GM12878 (cell line): ENCODE measurements at regions not wholly inside any gene's neighbourhood (a gene's known extent, or its start where the extent isn't known, plus 50 kb on each side); places are given as distances from the start of the nearest gene placed in this dataset.

Source experiments
- ATAC-seq: fragments of 200-7000 bp; cut with Tn5 transposase; 3 replicates; pipeline ENCODE4 v1.9.1; 2020; ENCODE audit warnings: mild to moderate bottlenecking, moderate library complexity
- BruUV-seq: library from RNA; stranded (reverse); fragments of 400-500 nt; replicated peaks from 2 replicates; lab custom pipeline; 2021; lab: Mats Ljungman, UMichigan
- CTCF ChIA-PET: fragments of 300-600 bp; sonication (Branson Sonifier 250); formaldehyde crosslinking; extraction: SDS; loops from one replicate; lab custom pipeline; 2021; ENCODE audit warnings: inconsistent platforms; lab: Yijun Ruan, JAX
- POLR2A ChIA-PET: fragments of 350-600 bp; formaldehyde crosslinking; extraction: SDS; loops from one replicate; lab custom pipeline; 2021; ENCODE audit warnings: inconsistent platforms; lab: Charles Lee
- RAD21 ChIA-PET: fragments of 300-600 bp; sonication (Branson Sonifier 250); formaldehyde crosslinking; loops from one replicate; lab custom pipeline; 2023; ENCODE audit warnings: antibody characterized with exemption; ENCODE audit not compliant: unreplicated experiment; lab: Charles Lee
- SMC1A ChIA-PET: fragments of 300-600 bp; sonication (Branson Sonifier 250); formaldehyde crosslinking; loops from one replicate; lab custom pipeline; 2023; ENCODE audit not compliant: unreplicated experiment, uncharacterized antibody; lab: Charles Lee
- DNase-seq: peaks from one replicate; pipeline ENCODE4 v3.0.0-alpha.2; 2011; ENCODE audit warnings: low read depth, low spot score
- FAIRE-seq: peaks from 3 replicates; lab custom pipeline; 2011; peaks lifted over from hg19 to GRCh38; lab: Jason Lieb, UNC
- H2AFZ ChIP-seq: 2 replicates; pipeline ENCODE4 v1.6.0; 2011; ENCODE audit warnings: low read depth, low read length, control low read depth; ENCODE audit not compliant: control insufficient read depth
- H3K27ac ChIP-seq: 2 replicates; pipeline ENCODE4 v1.5.1; 2011; ENCODE audit warnings: control low read depth; ENCODE audit not compliant: control insufficient read depth, insufficient read depth
- H3K27me3 ChIP-seq, 2 experiments: replicated peaks in 1 of 2; 2 replicates each; pipeline versions ENCODE4 v1.6.0 to v1.6.1; 2011; ENCODE audit warnings: low read length in 1 of 2; ENCODE audit not compliant: control insufficient read depth in 2 of 2, insufficient read depth in 2 of 2
- H3K36me3 ChIP-seq, 2 experiments: 2 replicates each; pipeline ENCODE4 v1.5.1; 2011; ENCODE audit warnings: low read length in 1 of 2; ENCODE audit not compliant: control insufficient read depth in 2 of 2, insufficient read depth in 2 of 2
- H3K4me1 ChIP-seq: 2 replicates; pipeline ENCODE4 v1.6.1; 2011; ENCODE audit warnings: mild to moderate bottlenecking, low read length, moderate library complexity, mixed read lengths; ENCODE audit not compliant: control insufficient read depth, insufficient read depth
- H3K4me2 ChIP-seq: 2 replicates; pipeline ENCODE4 v1.6.0; 2011; ENCODE audit warnings: control low read depth; ENCODE audit not compliant: control insufficient read depth, insufficient read depth
- H3K4me3 ChIP-seq: fragments of 200-600 bp; sonication (generic); 2 replicates; pipeline ENCODE4 v1.5.1; 2016
- H3K79me2 ChIP-seq: 2 replicates; pipeline ENCODE4 v1.6.0; 2011; ENCODE audit warnings: low read length; ENCODE audit not compliant: control insufficient read depth, insufficient read depth
- H3K9ac ChIP-seq: 2 replicates; pipeline ENCODE4 v1.8.0; 2011; ENCODE audit warnings: low read length, control low read depth, mixed read lengths; ENCODE audit not compliant: control insufficient read depth, insufficient read depth
- H3K9me3 ChIP-seq: replicated peaks from 3 replicates; pipeline ENCODE4 v1.5.1; 2011; ENCODE audit warnings: mild to moderate bottlenecking, low read length; ENCODE audit not compliant: control insufficient read depth, insufficient read depth
- H4K20me1 ChIP-seq: 2 replicates; pipeline ENCODE4 v1.6.0; 2011; ENCODE audit not compliant: control insufficient read depth, insufficient read depth
- HDAC2 ChIP-seq: fragments of 200-600 bp; sonication (generic); IDR thresholded peaks from 2 replicates; pipeline ENCODE4 v1.6.1; 2017
- MTA3 ChIP-seq: IDR thresholded peaks from 2 replicates; pipeline ENCODE4 v1.6.1; 2012; ENCODE audit warnings: low read length, inconsistent platforms, borderline replicate concordance
- NBN ChIP-seq: fragments of 450-650 bp; IDR thresholded peaks from 2 replicates; pipeline ENCODE4 v1.6.1; 2016
- NR2C2 ChIP-seq: IDR thresholded peaks from 2 replicates; pipeline ENCODE4 v1.6.1; 2011; ENCODE audit warnings: borderline replicate concordance, low read depth; ENCODE audit not compliant: control insufficient read depth, insufficient read length
- POLR2AphosphoS2 ChIP-seq: IDR thresholded peaks from 2 replicates; pipeline ENCODE4 v1.6.1; 2011; ENCODE audit warnings: low read depth, mild to moderate bottlenecking, low read length, improper control_type of control experiment, moderate library complexity
- RB1 ChIP-seq: fragments of 450-650 bp; formaldehyde crosslinking; IDR thresholded peaks from 2 replicates; pipeline ENCODE4 v1.6.1; 2017; ENCODE audit warnings: mild to moderate bottlenecking, borderline replicate concordance
- SP1 ChIP-seq: IDR thresholded peaks from one replicate; pipeline ENCODE4 v1.6.1; 2011; ENCODE audit warnings: low read depth, low read length
- YY1 ChIP-seq: IDR thresholded peaks from 2 replicates; pipeline ENCODE4 v1.6.1; 2011; ENCODE audit warnings: low read depth, mild to moderate bottlenecking, low read length
- ZZZ3 ChIP-seq: IDR thresholded peaks from 2 replicates; pipeline ENCODE4 v1.6.1; 2011; ENCODE audit warnings: low read depth; ENCODE audit not compliant: control insufficient read depth, insufficient read length
- WGBS: methylation state at CpG from one replicate; pipeline ENCODE4 v1.1.6; 2016; ENCODE audit warnings: low lambda C conversion rate; ENCODE audit not compliant: insufficient replicate concordance, insufficient coverage; ENCODE audit errors: missing lambda C conversion rate; 5-methylcytosine and 5-hydroxymethylcytosine counted together
- in situ Hi-C: fragments of 300-500 bp; cut with MboI; formaldehyde crosslinking; loops from 9 replicates; pipeline ENCODE4 v1.14.3; 2018; ENCODE audit warnings: mixed read lengths
- intact Hi-C: fragments of 100-400 bp; cut with micrococcal nuclease; formaldehyde crosslinking; loops from one replicate; pipeline ENCODE4 v1.14.2; 2022; ENCODE audit not compliant: unreplicated experiment
- TF ChIP-seq, protein P1 (sequence below): fragments of 450-650 bp; IDR thresholded peaks from 2 replicates; pipeline ENCODE4 v1.6.1; 2017; ENCODE audit warnings: mild to moderate bottlenecking
- TF ChIP-seq, protein P2 (sequence below): fragments of 450-650 bp; IDR thresholded peaks from 2 replicates; pipeline ENCODE4 v1.6.1; 2017; ENCODE audit warnings: mild to moderate bottlenecking, moderate library complexity
- TF ChIP-seq, protein P3 (sequence below): IDR thresholded peaks from 2 replicates; pipeline ENCODE4 v1.6.1; 2012; ENCODE audit warnings: low read depth, low read length, improper control_type of control experiment
- TF ChIP-seq, protein P4 (sequence below): fragments of 450-650 bp; IDR thresholded peaks from 2 replicates; pipeline ENCODE4 v1.6.1; 2017; ENCODE audit warnings: low read depth, mild to moderate bottlenecking, moderate library complexity
- TF ChIP-seq, protein P5 (sequence below): fragments of 450-650 bp; IDR thresholded peaks from 2 replicates; pipeline ENCODE4 v1.6.1; 2018; ENCODE audit warnings: mild to moderate bottlenecking, low read depth, moderate library complexity; ENCODE audit not compliant: partially characterized antibody

DNA sequence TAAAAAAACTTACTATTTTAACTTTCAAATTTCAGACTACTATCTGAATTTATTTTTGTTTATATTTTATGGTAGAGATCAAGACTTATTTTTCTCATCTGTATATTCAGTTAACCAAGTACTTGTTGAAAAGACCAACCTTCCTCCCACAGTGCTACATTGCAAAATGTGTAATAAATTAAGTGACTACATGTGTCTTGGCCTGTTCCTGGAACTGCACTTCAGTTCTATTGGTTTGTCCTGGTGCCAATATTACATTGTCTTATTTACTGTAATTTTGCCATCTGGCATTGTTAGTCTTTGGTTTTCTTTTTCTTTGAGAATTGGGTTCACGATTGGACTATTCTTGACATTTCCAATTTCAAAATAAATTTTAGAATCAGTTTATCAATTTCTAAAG, 138.4 kb upstream of the KCNMB2 start:
- ATAC-seq (no peak), DNase-seq (no peak), FAIRE-seq (no peak)
- Histone ChIP-seq H3K4me3 (no peak overlapping the region), H3K79me2 (no peaks in the 10 kb centered on the region), H3K36me3 (no peaks in the 10 kb centered on the region), H3K4me1 (no peaks in the 10 kb centered on the region), H3K27me3 (no peaks in the 10 kb centered on the region), H3K27ac (no peak overlapping the region), H3K9ac (no peak overlapping the region), H4K20me1 (no peaks in the 10 kb centered on the region), H3K4me2 (no peak overlapping the region), H3K9me3 (no peaks in the 10 kb centered on the region), H2AFZ (no peak overlapping the region)
- intact Hi-C loops (no loop called here), in situ Hi-C loops (no loop called here)
- 93% methylated on average over 1 of the region's 1 CpG for WGBS
- ChIA-PET RAD21 (no interaction called here), POLR2A (no interaction called here), SMC1A (no interaction called here), CTCF (no interaction called here)
- BruUV-seq = no TSS peak
- TF ChIP-seq YY1 (no peak), SP1 (no peak), POLR2AphosphoS2 (no peak), NBN (no peak), NR2C2 (no peak), ZZZ3 (no peak), RB1 (no peak), MTA3 (no peak), HDAC2 (no peak)
- TF ChIP-seq, protein P1, sequence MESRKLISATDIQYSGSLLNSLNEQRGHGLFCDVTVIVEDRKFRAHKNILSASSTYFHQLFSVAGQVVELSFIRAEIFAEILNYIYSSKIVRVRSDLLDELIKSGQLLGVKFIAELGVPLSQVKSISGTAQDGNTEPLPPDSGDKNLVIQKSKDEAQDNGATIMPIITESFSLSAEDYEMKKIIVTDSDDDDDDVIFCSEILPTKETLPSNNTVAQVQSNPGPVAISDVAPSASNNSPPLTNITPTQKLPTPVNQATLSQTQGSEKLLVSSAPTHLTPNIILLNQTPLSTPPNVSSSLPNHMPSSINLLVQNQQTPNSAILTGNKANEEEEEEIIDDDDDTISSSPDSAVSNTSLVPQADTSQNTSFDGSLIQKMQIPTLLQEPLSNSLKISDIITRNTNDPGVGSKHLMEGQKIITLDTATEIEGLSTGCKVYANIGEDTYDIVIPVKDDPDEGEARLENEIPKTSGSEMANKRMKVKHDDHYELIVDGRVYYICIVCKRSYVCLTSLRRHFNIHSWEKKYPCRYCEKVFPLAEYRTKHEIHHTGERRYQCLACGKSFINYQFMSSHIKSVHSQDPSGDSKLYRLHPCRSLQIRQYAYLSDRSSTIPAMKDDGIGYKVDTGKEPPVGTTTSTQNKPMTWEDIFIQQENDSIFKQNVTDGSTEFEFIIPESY = no peak
- TF ChIP-seq, protein P2, sequence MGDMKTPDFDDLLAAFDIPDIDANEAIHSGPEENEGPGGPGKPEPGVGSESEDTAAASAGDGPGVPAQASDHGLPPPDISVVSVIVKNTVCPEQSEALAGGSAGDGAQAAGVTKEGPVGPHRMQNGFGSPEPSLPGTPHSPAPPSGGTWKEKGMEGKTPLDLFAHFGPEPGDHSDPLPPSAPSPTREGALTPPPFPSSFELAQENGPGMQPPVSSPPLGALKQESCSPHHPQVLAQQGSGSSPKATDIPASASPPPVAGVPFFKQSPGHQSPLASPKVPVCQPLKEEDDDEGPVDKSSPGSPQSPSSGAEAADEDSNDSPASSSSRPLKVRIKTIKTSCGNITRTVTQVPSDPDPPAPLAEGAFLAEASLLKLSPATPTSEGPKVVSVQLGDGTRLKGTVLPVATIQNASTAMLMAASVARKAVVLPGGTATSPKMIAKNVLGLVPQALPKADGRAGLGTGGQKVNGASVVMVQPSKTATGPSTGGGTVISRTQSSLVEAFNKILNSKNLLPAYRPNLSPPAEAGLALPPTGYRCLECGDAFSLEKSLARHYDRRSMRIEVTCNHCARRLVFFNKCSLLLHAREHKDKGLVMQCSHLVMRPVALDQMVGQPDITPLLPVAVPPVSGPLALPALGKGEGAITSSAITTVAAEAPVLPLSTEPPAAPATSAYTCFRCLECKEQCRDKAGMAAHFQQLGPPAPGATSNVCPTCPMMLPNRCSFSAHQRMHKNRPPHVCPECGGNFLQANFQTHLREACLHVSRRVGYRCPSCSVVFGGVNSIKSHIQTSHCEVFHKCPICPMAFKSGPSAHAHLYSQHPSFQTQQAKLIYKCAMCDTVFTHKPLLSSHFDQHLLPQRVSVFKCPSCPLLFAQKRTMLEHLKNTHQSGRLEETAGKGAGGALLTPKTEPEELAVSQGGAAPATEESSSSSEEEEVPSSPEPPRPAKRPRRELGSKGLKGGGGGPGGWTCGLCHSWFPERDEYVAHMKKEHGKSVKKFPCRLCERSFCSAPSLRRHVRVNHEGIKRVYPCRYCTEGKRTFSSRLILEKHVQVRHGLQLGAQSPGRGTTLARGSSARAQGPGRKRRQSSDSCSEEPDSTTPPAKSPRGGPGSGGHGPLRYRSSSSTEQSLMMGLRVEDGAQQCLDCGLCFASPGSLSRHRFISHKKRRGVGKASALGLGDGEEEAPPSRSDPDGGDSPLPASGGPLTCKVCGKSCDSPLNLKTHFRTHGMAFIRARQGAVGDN = no peak
- TF ChIP-seq, protein P3, sequence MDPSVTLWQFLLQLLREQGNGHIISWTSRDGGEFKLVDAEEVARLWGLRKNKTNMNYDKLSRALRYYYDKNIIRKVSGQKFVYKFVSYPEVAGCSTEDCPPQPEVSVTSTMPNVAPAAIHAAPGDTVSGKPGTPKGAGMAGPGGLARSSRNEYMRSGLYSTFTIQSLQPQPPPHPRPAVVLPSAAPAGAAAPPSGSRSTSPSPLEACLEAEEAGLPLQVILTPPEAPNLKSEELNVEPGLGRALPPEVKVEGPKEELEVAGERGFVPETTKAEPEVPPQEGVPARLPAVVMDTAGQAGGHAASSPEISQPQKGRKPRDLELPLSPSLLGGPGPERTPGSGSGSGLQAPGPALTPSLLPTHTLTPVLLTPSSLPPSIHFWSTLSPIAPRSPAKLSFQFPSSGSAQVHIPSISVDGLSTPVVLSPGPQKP = no peak
- TF ChIP-seq, protein P4, sequence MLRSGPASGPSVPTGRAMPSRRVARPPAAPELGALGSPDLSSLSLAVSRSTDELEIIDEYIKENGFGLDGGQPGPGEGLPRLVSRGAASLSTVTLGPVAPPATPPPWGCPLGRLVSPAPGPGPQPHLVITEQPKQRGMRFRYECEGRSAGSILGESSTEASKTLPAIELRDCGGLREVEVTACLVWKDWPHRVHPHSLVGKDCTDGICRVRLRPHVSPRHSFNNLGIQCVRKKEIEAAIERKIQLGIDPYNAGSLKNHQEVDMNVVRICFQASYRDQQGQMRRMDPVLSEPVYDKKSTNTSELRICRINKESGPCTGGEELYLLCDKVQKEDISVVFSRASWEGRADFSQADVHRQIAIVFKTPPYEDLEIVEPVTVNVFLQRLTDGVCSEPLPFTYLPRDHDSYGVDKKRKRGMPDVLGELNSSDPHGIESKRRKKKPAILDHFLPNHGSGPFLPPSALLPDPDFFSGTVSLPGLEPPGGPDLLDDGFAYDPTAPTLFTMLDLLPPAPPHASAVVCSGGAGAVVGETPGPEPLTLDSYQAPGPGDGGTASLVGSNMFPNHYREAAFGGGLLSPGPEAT = no peak
- TF ChIP-seq, protein P5, sequence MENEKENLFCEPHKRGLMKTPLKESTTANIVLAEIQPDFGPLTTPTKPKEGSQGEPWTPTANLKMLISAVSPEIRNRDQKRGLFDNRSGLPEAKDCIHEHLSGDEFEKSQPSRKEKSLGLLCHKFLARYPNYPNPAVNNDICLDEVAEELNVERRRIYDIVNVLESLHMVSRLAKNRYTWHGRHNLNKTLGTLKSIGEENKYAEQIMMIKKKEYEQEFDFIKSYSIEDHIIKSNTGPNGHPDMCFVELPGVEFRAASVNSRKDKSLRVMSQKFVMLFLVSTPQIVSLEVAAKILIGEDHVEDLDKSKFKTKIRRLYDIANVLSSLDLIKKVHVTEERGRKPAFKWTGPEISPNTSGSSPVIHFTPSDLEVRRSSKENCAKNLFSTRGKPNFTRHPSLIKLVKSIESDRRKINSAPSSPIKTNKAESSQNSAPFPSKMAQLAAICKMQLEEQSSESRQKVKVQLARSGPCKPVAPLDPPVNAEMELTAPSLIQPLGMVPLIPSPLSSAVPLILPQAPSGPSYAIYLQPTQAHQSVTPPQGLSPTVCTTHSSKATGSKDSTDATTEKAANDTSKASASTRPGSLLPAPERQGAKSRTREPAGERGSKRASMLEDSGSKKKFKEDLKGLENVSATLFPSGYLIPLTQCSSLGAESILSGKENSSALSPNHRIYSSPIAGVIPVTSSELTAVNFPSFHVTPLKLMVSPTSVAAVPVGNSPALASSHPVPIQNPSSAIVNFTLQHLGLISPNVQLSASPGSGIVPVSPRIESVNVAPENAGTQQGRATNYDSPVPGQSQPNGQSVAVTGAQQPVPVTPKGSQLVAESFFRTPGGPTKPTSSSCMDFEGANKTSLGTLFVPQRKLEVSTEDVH = no peak
